AG10803 (cell line): ENCODE measurements at regions not wholly inside any gene's neighbourhood (a gene's known extent, or its start where the extent isn't known, plus 50 kb on each side); places are given as distances from the start of the nearest gene placed in this dataset.

Source experiments
- DNase-seq: peaks from one replicate; pipeline ENCODE4 v3.0.0; 2010; ENCODE audit warnings: low read depth
- H3K4me3 ChIP-seq: 2 replicates; pipeline ENCODE4 v1.5.1; 2011; ENCODE audit warnings: mild to moderate bottlenecking, low read length, control low read depth
- TF ChIP-seq, protein P1 (sequence below): conservative IDR thresholded peaks from 2 replicates; pipeline ENCODE4 v1.5.1; 2011; ENCODE audit warnings: mild to moderate bottlenecking, low read length, control low read depth, inconsistent platforms

GRCh38 chr5:174183701-174184100, 138.2 kb downstream of the NSG2 start:
- H3K4me3 ChIP-seq: no peak overlapping the region
- DNase-seq: no peak
- TF ChIP-seq, protein P1, sequence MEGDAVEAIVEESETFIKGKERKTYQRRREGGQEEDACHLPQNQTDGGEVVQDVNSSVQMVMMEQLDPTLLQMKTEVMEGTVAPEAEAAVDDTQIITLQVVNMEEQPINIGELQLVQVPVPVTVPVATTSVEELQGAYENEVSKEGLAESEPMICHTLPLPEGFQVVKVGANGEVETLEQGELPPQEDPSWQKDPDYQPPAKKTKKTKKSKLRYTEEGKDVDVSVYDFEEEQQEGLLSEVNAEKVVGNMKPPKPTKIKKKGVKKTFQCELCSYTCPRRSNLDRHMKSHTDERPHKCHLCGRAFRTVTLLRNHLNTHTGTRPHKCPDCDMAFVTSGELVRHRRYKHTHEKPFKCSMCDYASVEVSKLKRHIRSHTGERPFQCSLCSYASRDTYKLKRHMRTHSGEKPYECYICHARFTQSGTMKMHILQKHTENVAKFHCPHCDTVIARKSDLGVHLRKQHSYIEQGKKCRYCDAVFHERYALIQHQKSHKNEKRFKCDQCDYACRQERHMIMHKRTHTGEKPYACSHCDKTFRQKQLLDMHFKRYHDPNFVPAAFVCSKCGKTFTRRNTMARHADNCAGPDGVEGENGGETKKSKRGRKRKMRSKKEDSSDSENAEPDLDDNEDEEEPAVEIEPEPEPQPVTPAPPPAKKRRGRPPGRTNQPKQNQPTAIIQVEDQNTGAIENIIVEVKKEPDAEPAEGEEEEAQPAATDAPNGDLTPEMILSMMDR: no peak

DNA sequence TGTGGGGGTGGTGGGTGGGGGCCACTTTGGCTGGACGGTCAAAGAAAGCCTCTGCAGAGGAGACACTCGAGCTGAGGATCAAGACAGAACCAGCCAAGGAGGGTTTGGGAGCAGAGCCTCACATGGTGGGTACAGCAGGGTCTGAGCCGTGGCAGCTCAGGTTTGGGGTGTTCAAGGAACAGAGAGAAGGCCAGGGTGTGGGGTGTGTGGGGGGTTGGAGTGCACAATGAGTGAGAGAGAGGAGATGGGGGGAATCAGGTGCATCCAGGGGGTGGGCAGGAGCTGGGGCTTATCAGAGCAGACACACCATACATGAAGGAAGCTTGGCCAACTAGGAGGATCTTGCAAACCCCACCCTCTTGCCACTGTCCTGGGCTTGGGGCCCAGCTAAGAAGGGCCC, 140.0 kb downstream of the NSG2 start:
- DNase-seq: no peak
- TF ChIP-seq, protein P1: no peak
- no peak overlapping the region for H3K4me3 ChIP-seq

DNA sequence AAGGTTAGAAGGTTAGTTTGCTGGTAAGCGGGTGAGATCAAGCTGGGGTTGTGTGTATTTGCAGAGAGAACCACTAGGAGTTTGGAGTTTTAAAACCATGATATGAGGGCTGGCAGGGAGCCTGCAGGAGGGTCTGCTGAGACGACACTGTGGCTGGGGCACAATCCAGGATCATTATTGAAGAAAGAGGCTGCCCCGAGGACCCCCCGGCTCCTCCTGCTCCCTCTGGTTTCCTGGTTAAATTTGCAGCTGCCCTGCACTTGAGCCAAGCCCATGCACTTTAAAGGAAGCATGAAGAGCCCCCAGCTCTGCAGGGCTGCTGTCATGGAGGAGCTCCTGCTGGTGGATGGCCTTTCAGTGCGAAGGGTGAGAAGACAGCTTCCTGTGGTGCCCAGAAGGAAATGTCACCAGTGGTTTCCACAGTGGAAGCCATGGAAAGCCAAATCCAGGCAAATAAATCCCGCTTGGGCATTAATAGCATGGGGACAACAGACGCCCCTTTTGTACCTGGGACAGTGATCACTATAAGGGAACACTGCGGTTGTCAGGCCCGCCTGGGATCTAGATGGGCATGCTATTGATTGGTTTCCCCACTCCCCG, 140.7 kb downstream of the NSG2 start:
- DNase-seq: no peak
- TF ChIP-seq, protein P1: no peak
- no peak overlapping the region for H3K4me3 ChIP-seq

DNA sequence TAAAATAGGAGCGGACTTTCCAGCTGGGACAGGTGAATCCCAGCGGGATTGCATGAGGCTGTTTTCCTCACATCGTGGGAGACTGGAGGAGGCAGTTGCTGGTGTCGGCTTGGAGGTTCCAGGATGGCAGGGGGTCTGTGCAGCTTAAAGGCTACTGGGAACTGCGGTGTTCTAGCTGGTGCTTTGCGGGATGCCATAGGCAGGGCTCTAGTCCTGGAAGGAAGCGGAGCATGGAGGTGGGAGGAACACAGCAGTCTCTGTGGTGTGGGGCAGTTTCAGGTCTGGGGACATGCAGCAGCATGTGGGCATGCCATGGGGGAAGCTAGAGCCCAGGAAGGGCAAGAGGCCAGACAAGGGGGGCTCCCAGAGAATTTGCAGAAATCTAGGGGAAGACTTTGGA, 141.5 kb downstream of the NSG2 start:
- no peak for DNase-seq
- TF ChIP-seq, protein P1: no peak
- no peak overlapping the region for H3K4me3 ChIP-seq

DNA sequence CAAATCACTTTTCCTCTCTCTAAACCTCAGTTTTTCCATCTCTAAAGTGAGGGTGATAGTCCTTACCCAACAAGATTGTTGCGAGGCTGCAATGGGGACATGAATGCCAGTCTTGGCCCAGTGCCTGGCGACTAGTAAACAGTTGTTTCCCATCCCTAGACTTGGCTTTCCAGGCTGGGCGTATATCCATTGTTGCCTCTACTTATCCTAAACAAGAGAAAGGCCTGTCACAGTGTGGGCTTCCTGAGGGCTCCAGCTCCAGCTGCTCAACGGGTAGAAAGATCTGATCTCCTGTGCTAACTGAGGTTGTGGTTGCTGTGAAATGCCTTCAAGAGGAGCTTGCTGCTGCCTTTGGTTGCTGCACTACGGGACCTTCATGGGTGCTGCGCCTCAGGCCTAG, 142.0 kb downstream of the NSG2 start:
- TF ChIP-seq, protein P1: no peak
- H3K4me3 ChIP-seq: no peak overlapping the region
- DNase-seq: no peak

GRCh38 chr5:174188295-174188694, 142.8 kb downstream of the NSG2 start:
- H3K4me3 ChIP-seq: no peak overlapping the region
- DNase-seq: no peak
- TF ChIP-seq, protein P1: no peak

- TF ChIP-seq, protein P1: no peak
- H3K4me3 ChIP-seq: no peak overlapping the region
- DNase-seq: no peak
These were observed 144.4 kb downstream of the NSG2 start for GRCh38 chr5:174189654-174190541.
